ENCODE measurements at regions not wholly inside any gene's neighbourhood (a gene's known extent, or its start where the extent isn't known, plus 50 kb on each side); places are given as distances from the start of the nearest gene placed in this dataset.

GRCh38 chr1:25166847-25167246 lies 65.5 kb downstream of the SYF2 start:
- POLR2A ChIA-PET, result no interaction called here

GRCh38 chr1:25163986-25164385 lies 68.3 kb downstream of the SYF2 start:
- POLR2A ChIA-PET, result no interaction called here
- CTCF ChIA-PET, result no interaction called here
- no peak for DNase-seq (ENCODE audit: low read depth, low spot score)
- no peak for TF ChIP-seq CTCF (IDR thresholded peaks at IDR 0.05; ENCODE audit: insufficient read depth, low read length, missing control alignments)
- H3K4me3 ChIP-seq (ENCODE audit: low read depth, low read length), result no peak overlapping the region

More at GRCh38 chr1:25166847-25167246, 65.5 kb downstream of the SYF2 start:
- H3K4me3 ChIP-seq (ENCODE audit: low read depth, low read length), result no peak overlapping the region
- TF ChIP-seq CTCF (IDR thresholded peaks at IDR 0.05; ENCODE audit: insufficient read depth, low read length, missing control alignments), result no peak
- no peak for DNase-seq (ENCODE audit: low read depth, low spot score)
- CTCF ChIA-PET, result no interaction called here

DNA sequence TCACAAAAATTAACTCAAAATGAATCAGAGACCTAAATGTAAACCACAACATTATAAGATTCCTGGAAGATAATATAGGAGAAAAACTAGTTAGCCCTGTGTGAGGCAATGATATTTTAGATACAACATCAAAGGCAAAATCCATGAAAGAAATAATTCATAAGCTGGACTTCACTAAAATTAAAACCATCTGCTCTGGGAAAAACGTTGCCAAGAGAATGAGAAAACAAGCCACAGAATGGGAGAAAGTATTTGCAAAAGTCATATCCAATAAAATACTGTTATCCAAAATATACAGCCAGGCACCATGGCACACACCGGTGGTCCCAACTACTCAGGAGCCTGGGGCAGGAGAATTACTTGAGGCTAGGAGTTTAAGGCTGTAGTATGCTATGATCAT lies 70.3 kb downstream of the SYF2 start:
- TF ChIP-seq CTCF (IDR thresholded peaks at IDR 0.05; ENCODE audit: insufficient read depth, low read length, missing control alignments), result no peak
- no peak for DNase-seq (ENCODE audit: low read depth, low spot score)
- CTCF ChIA-PET, result no interaction called here
- no peak overlapping the region for H3K4me3 ChIP-seq (ENCODE audit: low read depth, low read length)
- POLR2A ChIA-PET, result no interaction called here

DNA sequence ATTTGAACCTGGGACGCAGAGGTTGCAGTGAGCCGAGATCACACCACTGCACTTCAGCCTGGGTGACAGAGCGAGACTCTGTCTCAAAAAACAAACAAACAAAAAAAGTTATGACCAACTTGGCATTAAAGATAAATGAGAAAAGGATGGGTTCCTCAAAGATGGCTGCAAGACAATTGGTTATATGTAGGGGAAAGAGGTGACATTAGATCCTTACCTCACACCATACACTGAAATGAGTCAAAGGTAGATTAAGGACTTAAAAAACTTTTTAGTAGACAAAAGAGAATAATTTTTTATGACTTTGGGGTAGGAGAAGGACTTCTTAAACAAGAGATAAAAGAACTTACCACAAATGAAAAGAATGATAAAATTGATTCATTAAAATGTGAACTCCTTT lies 74.5 kb downstream of the SYF2 start:
- H3K4me3 ChIP-seq (ENCODE audit: low read depth, low read length), result no peak overlapping the region
- POLR2A ChIA-PET, result no interaction called here
- TF ChIP-seq CTCF (IDR thresholded peaks at IDR 0.05; ENCODE audit: insufficient read depth, low read length, missing control alignments), result no peak
- no peak for DNase-seq (ENCODE audit: low read depth, low spot score)
- CTCF ChIA-PET, result no interaction called here

GRCh38 chr1:25150985-25151495 lies 81.3 kb downstream of the SYF2 start:
- no peak overlapping the region for H3K4me3 ChIP-seq (ENCODE audit: low read depth, low read length)
- no peak for TF ChIP-seq CTCF (IDR thresholded peaks at IDR 0.05; ENCODE audit: insufficient read depth, low read length, missing control alignments)
- POLR2A ChIA-PET, result no interaction called here
- DNase-seq (ENCODE audit: low read depth, low spot score), result no peak
- CTCF ChIA-PET, result interaction anchor here (1.0 kb wide), 1 partner anchor 54 kb away, joined by 3 read pairs; no protein-coding TSS in a partner anchor

DNA sequence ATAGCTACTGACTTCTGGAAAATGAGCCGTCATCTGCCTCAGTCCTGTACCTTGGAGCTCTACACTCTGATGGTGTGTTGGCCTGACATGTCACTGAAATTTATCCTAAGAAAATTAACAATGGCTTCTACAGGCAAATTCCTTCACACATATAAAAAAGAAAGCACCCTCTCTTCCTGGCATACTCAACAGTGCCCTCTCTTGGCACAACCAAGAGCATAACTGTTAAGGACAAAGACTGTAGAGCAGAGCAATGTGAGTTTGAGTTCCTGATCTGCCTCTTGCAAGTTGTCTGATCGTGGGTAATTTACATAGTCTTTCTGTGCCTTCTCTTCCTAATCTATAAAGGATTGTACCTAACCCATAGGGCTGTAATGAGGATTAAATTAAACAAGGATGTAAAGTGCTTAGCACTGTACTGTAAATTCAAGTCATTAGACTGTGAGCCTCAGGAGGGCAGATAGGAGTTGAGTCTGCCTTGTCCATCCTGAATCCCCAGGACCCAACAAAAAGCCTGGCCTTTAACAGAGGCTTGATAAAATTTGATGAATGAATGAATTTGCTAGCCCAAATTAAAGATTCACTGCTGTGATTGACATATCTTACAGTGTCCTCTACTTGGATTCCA lies 83.5 kb downstream of the SYF2 start:
- CTCF ChIA-PET, result interaction anchor here (0.9 to 1.9 kb wide), 9 partner anchors 10 to 68 kb away, joined by 3 to 6 read pairs (median 4); no protein-coding TSS in a partner anchor
- no peak for DNase-seq (ENCODE audit: low read depth, low spot score)
- no peak overlapping the region for H3K4me3 ChIP-seq (ENCODE audit: low read depth, low read length)
- POLR2A ChIA-PET, result no interaction called here
- no peak for TF ChIP-seq CTCF (IDR thresholded peaks at IDR 0.05; ENCODE audit: insufficient read depth, low read length, missing control alignments)

Data from AG04449 (cell line).